HG03575 (cell line): ENCODE measurements at regions not wholly inside any gene's neighbourhood (a gene's known extent, or its start where the extent isn't known, plus 50 kb on each side); places are given as distances from the start of the nearest gene placed in this dataset.

Experiments used
- ATAC-seq: cut with Tn5 transposase; IDR thresholded peaks from one replicate; pipeline ENCODE4 v1.9.1; 2021; ENCODE audit not compliant: unreplicated experiment, insufficient number of reproducible peaks, low FRiP score; ENCODE audit errors: extremely low read depth

DNA sequence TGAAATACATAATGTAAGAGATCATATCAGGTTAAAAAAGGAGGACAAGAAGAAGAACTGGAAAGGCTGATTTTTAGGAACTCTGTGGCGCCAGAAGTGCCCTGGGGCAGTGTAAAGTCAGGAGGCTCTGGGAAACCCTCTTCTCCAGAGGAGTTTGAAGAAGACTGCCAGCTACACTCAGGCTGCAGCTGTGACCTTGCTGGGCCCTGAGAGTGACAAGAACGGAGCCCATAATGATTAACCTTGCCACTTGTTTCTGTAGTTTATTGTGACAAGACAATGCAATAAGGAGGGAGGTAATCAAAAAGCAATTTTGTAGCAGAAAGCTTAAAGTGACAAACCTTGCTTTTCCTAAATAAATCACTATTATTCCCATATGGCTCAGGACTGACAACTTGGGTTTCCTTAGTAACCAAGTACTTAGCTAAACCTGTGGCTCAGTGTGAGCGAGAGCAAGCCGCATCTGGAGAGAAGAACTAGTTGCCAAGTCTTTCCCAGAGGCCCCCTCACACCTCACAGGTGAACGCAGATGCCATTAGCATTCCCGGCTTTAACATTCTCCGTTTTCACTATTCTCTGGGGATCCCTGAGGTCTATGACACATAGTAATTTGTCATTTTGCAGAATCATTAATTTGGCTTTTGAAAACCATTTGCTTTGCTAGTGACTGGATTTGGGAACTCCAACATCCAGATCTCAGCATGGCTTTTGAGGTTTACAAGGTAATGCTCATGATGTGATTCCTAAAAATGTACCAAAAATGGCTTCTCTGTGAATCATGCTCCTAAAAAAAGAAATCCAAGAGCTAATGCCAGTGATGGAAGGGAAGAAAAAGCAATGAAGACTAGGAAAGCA lies 115.9 kb downstream of the OMA1 start:
- ATAC-seq: no peak

DNA sequence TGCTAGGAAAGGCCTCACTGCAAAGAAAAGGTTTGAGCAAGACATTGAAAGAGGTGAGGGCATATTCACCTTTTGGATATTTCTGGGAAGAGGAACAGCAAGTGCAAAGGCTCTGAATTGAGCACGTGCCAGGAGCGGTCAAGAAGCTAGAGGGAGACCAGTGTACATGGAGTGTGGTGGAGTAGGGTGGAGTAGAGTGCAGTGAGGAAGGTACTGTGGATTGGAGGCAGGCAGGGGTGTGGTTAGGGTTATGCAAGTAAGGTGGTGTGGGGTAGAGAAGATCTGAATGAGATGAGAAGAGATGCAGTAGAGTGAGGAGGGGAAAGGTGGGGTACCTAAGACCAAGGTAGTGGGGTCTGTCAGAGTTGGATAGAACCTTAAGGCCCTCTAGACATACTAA lies 119.6 kb downstream of the OMA1 start:
- no peak for ATAC-seq

GRCh38 chr1:58422436-58422835 lies 124.1 kb downstream of the OMA1 start:
- no peak for ATAC-seq

DNA sequence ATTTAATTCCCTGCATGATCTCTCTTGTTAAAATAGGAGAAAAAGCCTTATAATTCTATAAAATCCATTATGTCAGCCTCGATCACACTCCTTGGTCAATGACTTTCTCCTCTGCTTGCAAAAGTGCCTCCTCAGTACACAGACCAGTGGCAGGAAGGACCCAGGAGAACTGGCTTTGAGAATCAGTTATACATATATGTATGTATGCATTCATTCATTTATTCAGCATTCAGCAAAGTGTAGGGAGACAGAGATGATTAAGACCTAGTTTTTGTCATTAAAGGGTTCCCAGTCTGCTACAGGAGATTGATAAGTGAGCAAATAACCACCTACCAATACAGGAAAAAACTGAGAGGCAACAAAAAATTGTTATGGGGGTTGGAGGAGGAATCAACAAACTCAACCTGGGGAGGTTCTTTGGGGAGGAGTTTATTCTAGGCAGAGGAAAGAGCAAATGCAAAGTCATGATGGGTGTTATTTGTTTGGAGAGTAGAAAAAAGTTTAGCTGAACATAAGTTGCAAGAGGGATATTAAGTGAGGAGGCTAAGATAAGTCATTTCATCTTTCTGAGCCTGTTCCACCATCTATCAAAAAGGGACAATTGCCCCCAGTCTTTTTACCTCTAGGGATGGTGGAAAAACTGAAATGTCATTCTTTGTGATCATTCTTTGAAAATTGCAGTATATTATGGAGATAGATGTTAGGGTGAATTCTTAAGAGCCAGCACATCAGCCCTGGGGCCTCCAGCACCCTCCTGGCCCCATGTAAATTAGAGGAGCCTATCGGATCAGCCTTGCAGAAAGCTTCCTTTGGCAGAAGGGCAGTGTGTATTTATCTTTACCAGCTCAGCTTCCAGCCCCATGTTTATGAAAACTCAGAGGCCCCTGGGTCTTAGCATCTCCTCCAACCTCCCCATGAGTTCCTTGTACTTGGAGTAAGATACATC lies 128.0 kb downstream of the OMA1 start:
- no peak for ATAC-seq

- no peak for ATAC-seq
Observed at GRCh38 chr1:58412071-58412580, 134.4 kb downstream of the OMA1 start.

GRCh38 chr1:58409890-58410289 lies 136.6 kb downstream of the OMA1 start:
- ATAC-seq: no peak

- ATAC-seq: no peak
Observed at GRCh38 chr1:58409336-58409735, 137.2 kb downstream of the OMA1 start.

- ATAC-seq: no peak
Observed at GRCh38 chr1:58406301-58407071, 140.0 kb downstream of the OMA1 start.

DNA sequence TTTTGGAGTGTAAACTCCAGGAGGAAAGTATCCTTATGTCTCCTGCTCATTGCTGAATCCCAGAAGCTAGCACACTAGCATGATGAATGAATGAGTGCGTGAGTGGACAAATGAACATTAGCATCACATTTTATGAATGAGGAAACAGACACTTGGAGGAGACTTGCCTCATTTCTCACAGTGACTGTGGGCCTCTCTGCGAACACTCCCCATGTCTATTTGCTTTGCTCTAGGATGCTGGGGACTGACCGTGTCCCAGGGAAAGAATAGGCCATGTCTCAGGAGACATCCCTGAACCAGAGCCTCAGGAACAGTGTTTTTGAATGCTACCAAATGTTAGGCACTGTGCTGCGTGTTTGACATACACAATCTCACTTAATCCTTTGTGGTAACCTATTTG lies 140.9 kb downstream of the OMA1 start:
- no peak for ATAC-seq

- no peak for ATAC-seq
Observed at GRCh38 chr1:58403894-58404293, 142.6 kb downstream of the OMA1 start.

- no peak for ATAC-seq
Observed at GRCh38 chr1:58402444-58402843, 144.1 kb downstream of the OMA1 start.

GRCh38 chr1:58401991-58402390 lies 144.5 kb downstream of the OMA1 start:
- no peak for ATAC-seq

GRCh38 chr1:58399176-58399575 lies 147.3 kb downstream of the OMA1 start:
- ATAC-seq: no peak

DNA sequence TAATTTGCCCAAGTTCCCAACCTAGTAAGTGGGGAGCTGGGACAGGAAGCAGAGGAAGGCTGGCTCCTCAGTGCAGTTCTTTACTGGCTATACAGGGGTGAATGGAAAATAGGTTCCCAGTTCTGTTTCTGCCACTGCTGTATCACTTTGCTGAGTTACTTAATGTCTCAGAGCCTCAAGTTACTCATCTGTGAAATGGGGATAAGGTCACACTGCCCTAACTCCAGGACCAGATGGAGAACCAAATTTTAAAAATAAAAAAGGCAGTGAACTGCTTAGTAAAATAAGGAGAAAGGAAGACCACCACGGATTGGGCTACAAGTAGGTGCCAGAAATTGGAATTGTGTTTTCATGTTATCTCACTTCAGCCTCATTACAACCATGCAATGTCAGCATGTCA lies 147.8 kb downstream of the OMA1 start:
- no peak for ATAC-seq

DNA sequence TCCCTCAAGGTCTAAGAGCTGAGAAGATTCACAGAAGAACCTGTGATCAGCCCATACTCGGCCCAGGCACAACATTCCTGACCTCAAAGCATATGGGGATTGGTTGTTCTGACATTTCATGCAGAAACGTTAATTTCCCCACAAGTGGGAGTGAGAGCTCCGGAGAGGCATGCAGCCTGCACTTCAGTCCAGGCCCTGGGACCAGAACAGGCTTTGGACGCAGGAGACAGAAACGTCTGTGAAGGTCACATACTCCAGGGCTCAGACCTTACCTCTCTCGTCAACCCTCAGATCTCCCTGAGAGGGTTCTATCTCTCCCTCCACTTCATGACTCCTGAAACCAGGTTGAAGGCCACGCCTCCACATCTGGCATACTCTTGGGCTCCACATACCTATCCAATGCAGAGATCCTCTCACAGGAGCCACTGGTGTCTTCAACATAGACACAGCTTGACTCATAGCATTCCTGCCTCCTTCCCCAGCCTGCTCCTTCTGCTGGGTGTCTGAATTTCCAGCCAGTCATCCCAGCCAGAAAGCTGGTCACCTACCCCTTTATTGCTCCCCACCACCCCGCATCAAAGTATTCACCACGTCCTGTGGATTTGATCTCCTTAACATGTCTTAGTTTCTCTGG lies 149.2 kb downstream of the OMA1 start:
- ATAC-seq: no peak

- ATAC-seq: no peak
Observed at GRCh38 chr1:58396150-58396549, 150.4 kb downstream of the OMA1 start.

DNA sequence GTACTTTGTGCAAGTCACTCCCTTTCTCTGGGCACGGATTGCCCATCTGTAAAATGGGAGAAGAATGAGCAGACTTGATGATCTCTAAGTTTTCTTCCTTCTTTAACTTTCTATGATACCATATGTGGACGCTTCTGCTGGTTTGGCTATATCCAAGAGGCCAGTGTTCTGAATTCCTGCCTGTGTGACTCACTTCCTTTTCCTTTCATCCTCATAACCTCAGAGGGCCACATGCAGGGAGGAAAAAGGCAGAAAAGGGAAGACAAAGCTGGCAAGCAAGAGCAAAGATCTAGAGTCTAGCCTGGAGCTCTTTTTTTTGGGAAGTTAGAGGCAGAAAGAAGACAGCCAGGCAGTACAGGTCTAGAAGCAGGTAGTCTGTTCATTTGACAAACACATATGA lies 151.2 kb downstream of the OMA1 start:
- no peak for ATAC-seq

DNA sequence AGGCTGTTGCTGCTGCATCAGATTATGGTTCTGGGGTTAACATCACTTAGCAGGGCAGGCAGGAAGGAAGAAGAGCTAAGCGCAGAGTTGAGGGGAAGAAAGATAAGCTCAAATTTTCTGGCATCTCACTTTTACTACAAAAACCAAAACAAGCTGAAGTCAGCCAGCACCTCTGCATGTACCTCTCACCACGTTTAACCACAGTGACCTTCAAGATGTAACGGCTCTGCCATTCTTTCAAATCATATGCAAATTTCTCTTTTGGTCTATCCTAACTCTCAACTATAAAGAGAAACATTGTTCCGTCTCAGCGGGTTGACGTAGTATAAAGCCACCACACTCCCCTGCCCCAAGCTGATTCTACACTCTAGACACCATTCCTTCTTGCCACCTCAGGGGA lies 154.4 kb downstream of the OMA1 start:
- ATAC-seq: peak; percentile 48

- ATAC-seq: no peak
Observed at GRCh38 chr1:58391514-58391913, 155.0 kb downstream of the OMA1 start.
